GM23338 (cell line): ENCODE measurements at regions not wholly inside any gene's neighbourhood (a gene's known extent, or its start where the extent isn't known, plus 50 kb on each side); places are given as distances from the start of the nearest gene placed in this dataset.
A peak's percentile ranks its signal among the peaks of the same experiment; 100 is the strongest.

Experiments
- ATAC-seq: fragments of 200-7000 bp; cut with Tn5 transposase; 3 replicates; pipeline ENCODE4 v1.9.1; 2020
- DNase-seq: peaks from one replicate; pipeline ENCODE4 v3.0.0-alpha.2; 2015; ENCODE audit warnings: low spot score
- H2AFZ ChIP-seq: fragments of 200-600 bp; sonication (generic); 2 replicates; pipeline ENCODE4 v1.8.0; 2016; ENCODE audit warnings: antibody characterized with exemption, mild to moderate bottlenecking, moderate library complexity
- H3F3A ChIP-seq: fragments of 200-600 bp; sonication (generic); replicated peaks from 2 replicates; pipeline ENCODE4 v1.8.0; 2017; ENCODE audit warnings: antibody characterized with exemption, mixed run types, low read depth
- H3K27ac ChIP-seq: fragments of 200-600 bp; sonication (generic); 2 replicates; pipeline ENCODE4 v1.6.1; 2016; ENCODE audit warnings: low read depth
- H3K27me3 ChIP-seq: fragments of 200-600 bp; sonication (generic); 2 replicates; pipeline ENCODE4 v1.8.0; 2016; ENCODE audit warnings: mild to moderate bottlenecking, mixed run types, moderate library complexity; ENCODE audit not compliant: insufficient read depth
- H3K36me3 ChIP-seq: fragments of 200-600 bp; sonication (generic); 2 replicates; pipeline ENCODE4 v1.8.0; 2016; ENCODE audit warnings: mild to moderate bottlenecking; ENCODE audit not compliant: insufficient read depth
- H3K4me1 ChIP-seq: fragments of 200-600 bp; sonication (generic); 2 replicates; pipeline ENCODE4 v1.8.0; 2016; ENCODE audit warnings: mild to moderate bottlenecking, moderate library complexity; ENCODE audit not compliant: insufficient read depth
- H3K4me2 ChIP-seq: fragments of 200-600 bp; sonication (generic); 2 replicates; pipeline ENCODE4 v1.7.1; 2017; ENCODE audit warnings: mixed run types
- H3K4me3 ChIP-seq: fragments of 200-600 bp; sonication (generic); 2 replicates; pipeline ENCODE4 v1.6.1; 2016; ENCODE audit warnings: mixed run types
- H3K79me2 ChIP-seq: fragments of 200-600 bp; sonication (generic); replicated peaks from 2 replicates; pipeline ENCODE4 v1.8.0; 2017; ENCODE audit warnings: mild to moderate bottlenecking; ENCODE audit not compliant: insufficient read depth
- H3K9me2 ChIP-seq: fragments of 200-600 bp; sonication (generic); 2 replicates; pipeline ENCODE4 v1.8.0; 2017; ENCODE audit not compliant: insufficient read depth
- H4K20me1 ChIP-seq: fragments of 200-600 bp; sonication (generic); replicated peaks from 2 replicates; pipeline ENCODE4 v1.8.0; 2017; ENCODE audit warnings: mild to moderate bottlenecking; ENCODE audit not compliant: insufficient read depth
- H3K27ac Mint-ChIP-seq: 2 replicates; pipeline ENCODE4 v1.8.0; 2020; ENCODE audit warnings: inconsistent platforms, mild to moderate bottlenecking, moderate library complexity, mixed read lengths
- H3K27me3 Mint-ChIP-seq: 3 replicates; pipeline ENCODE4 v1.8.0; 2022; ENCODE audit warnings: low read depth, mild to moderate bottlenecking, moderate library complexity, mixed read lengths, inconsistent platforms; ENCODE audit not compliant: insufficient read depth, poor library complexity
- H3K36me3 Mint-ChIP-seq: 3 replicates; pipeline ENCODE4 v1.8.0; 2021; ENCODE audit warnings: low read depth, mild to moderate bottlenecking, inconsistent platforms, moderate library complexity, mixed read lengths
- H3K4me1 Mint-ChIP-seq: 3 replicates; pipeline ENCODE4 v1.8.0; 2020; ENCODE audit warnings: mild to moderate bottlenecking, inconsistent platforms, mixed read lengths
- H3K4me3 Mint-ChIP-seq: 3 replicates; pipeline ENCODE4 v1.8.0; 2021; ENCODE audit warnings: moderate library complexity, mild to moderate bottlenecking, inconsistent platforms, mixed read lengths
- H3K9me3 Mint-ChIP-seq: 3 replicates; pipeline ENCODE4 v1.8.0; 2020; ENCODE audit warnings: moderate library complexity, mild to moderate bottlenecking, inconsistent platforms, mixed read lengths
- CREB1 ChIP-seq: fragments of 250-450 bp; sonication (Bioruptor Pico); IDR thresholded peaks from 2 replicates; pipeline ENCODE4 v1.5.0; 2020; ENCODE audit warnings: low read depth, mild to moderate bottlenecking, moderate library complexity
- CTCF ChIP-seq, 2 experiments: fragments of 200-600 bp in 1 of 2; sonication (generic) in 1 of 2; conservative IDR thresholded peaks; 2 replicates each; pipeline versions ENCODE4 v1.5.1 to v1.6.1; 2016 to 2017; ENCODE audit warnings: antibody characterized with exemption in 2 of 2, low read depth in 2 of 2, mild to moderate bottlenecking in 2 of 2, moderate library complexity in 1 of 2
- ETS1 ChIP-seq: IDR thresholded peaks from 2 replicates; pipeline ENCODE4 v1.6.1; 2016; ENCODE audit warnings: antibody characterized with exemption
- EZH2 ChIP-seq: fragments of 200-600 bp; sonication (generic); IDR thresholded peaks from one replicate; pipeline ENCODE4 v1.8.0; 2017; ENCODE audit warnings: antibody characterized with exemption, mild to moderate bottlenecking, low read depth; ENCODE audit not compliant: unreplicated experiment
- EZH2phosphoT487 ChIP-seq: fragments of 200-600 bp; sonication (generic); IDR thresholded peaks from one replicate; pipeline ENCODE4 v1.8.1; 2018; ENCODE audit warnings: antibody characterized with exemption; ENCODE audit not compliant: unreplicated experiment
- JUNB ChIP-seq: IDR thresholded peaks from one replicate; pipeline ENCODE4 v1.6.1; 2016; ENCODE audit warnings: antibody characterized with exemption; ENCODE audit not compliant: unreplicated experiment
- REST ChIP-seq: IDR thresholded peaks from one replicate; pipeline ENCODE4 v1.6.1; 2018; ENCODE audit warnings: antibody characterized with exemption; ENCODE audit not compliant: unreplicated experiment
- STAT1 ChIP-seq: IDR thresholded peaks from one replicate; pipeline ENCODE4 v1.6.1; 2016; ENCODE audit warnings: antibody characterized with exemption; ENCODE audit not compliant: unreplicated experiment
- ZNF114 ChIP-seq: fragments of 250-450 bp; sonication (Bioruptor Pico); IDR thresholded peaks from 2 replicates; pipeline ENCODE4 v1.5.0; 2020; ENCODE audit warnings: mild to moderate bottlenecking, moderate library complexity
- ZNF331 ChIP-seq: fragments of 250-450 bp; sonication (Bioruptor Pico); IDR thresholded peaks from 2 replicates; pipeline ENCODE4 v1.5.0; 2020; ENCODE audit warnings: low read depth, mild to moderate bottlenecking, moderate library complexity
- ZNF462 ChIP-seq: fragments of 250-450 bp; sonication (Bioruptor Pico); IDR thresholded peaks from 2 replicates; pipeline ENCODE4 v1.5.0; 2020; ENCODE audit warnings: mild to moderate bottlenecking, moderate library complexity

GRCh38 chr9:16139774-16140173 lies 586.9 kb downstream of the CCDC171 start (continued):
- no peak for TF ChIP-seq ETS1
- TF ChIP-seq ZNF331 (CRISPR knock-in tag) = no peak
- no peak for TF ChIP-seq REST
- TF ChIP-seq JUNB = no peak
- TF ChIP-seq CREB1 = no peak
- no peak for TF ChIP-seq ZNF114 (CRISPR knock-in tag)

GRCh38 chr9:16143310-16143709 lies 590.5 kb downstream of the CCDC171 start:
- no peaks in the 10 kb centered on the region for H3F3A ChIP-seq
- Mint-ChIP-seq H3K27ac (no peak overlapping the region), H3K4me1 (peaks cover 14% of the 10 kb centered on the region), H3K36me3 (no peaks in the 10 kb centered on the region), H3K4me3 (no peak overlapping the region), H3K27me3 (no peaks in the 10 kb centered on the region), H3K9me3 (no peaks in the 10 kb centered on the region)
- no peak overlapping the region for H3K4me2 ChIP-seq
- no peaks in the 10 kb centered on the region for H3K79me2 ChIP-seq
- H3K9me2 ChIP-seq = no peaks in the 10 kb centered on the region
- ATAC-seq (no peak), DNase-seq (no peak)
- H3K27ac ChIP-seq = no peak overlapping the region
- H2AFZ ChIP-seq = peak overlapping the region; percentile 28; the same call in 1 of the 2 replicates
- no peaks in the 10 kb centered on the region for H3K4me1 ChIP-seq
- H3K27me3 ChIP-seq = no peaks in the 10 kb centered on the region
- no peaks in the 10 kb centered on the region for H3K36me3 ChIP-seq
- no peaks in the 10 kb centered on the region for H4K20me1 ChIP-seq
- no peak overlapping the region for H3K4me3 ChIP-seq
- TF ChIP-seq ETS1 (no peak), ZNF462 (CRISPR knock-in tag) (no peak), CTCF (conservative IDR thresholded peaks at IDR 0.05; ENCODE audit: low read depth in 2 of 2) (no peak), JUNB (no peak), STAT1 (no peak), ZNF114 (CRISPR knock-in tag) (no peak), EZH2 (no peak), EZH2phosphoT487 (no peak)
